RWPE2 (cell line): ENCODE measurements at regions not wholly inside any gene's neighbourhood (a gene's known extent, or its start where the extent isn't known, plus 50 kb on each side); places are given as distances from the start of the nearest gene placed in this dataset.

ENCODE experiments used
- ATAC-seq: fragments of 200-7000 bp; cut with Tn5 transposase; 3 replicates; pipeline ENCODE4 v1.9.1; 2021; ENCODE audit warnings: low read depth
- DNase-seq: peaks from one replicate; pipeline ENCODE4 v3.0.0-alpha.2; 2020; ENCODE audit warnings: low spot score
- H3K27ac ChIP-seq: fragments of 450-650 bp; 2 replicates; pipeline ENCODE4 v1.5.1; 2017; ENCODE audit warnings: mild to moderate bottlenecking; ENCODE audit not compliant: poor library complexity, severe bottlenecking
- H3K27me3 ChIP-seq: fragments of 250-450 bp; sonication (Bioruptor Pico); 2 replicates; pipeline ENCODE4 v1.5.1; 2021; ENCODE audit warnings: mild to moderate bottlenecking, moderate library complexity; ENCODE audit not compliant: insufficient read depth, poor library complexity, severe bottlenecking
- H3K36me3 ChIP-seq: fragments of 250-450 bp; sonication (Bioruptor Pico); 2 replicates; pipeline ENCODE4 v1.5.1; 2020; ENCODE audit warnings: low read depth, mild to moderate bottlenecking, moderate library complexity
- H3K4me1 ChIP-seq: fragments of 250-450 bp; sonication (Bioruptor Pico); 2 replicates; pipeline ENCODE4 v1.5.1; 2021; ENCODE audit warnings: mild to moderate bottlenecking, moderate library complexity; ENCODE audit not compliant: insufficient read depth, poor library complexity, severe bottlenecking
- H3K4me3 ChIP-seq: fragments of 250-450 bp; sonication (Bioruptor Pico); 2 replicates; pipeline ENCODE4 v1.5.1; 2021; ENCODE audit warnings: mild to moderate bottlenecking, moderate library complexity; ENCODE audit not compliant: severe bottlenecking
- H3K9me3 ChIP-seq: fragments of 250-450 bp; sonication (Bioruptor Pico); 2 replicates; pipeline ENCODE4 v1.5.1; 2021; ENCODE audit warnings: mild to moderate bottlenecking, moderate library complexity; ENCODE audit not compliant: severe bottlenecking
- TF ChIP-seq, protein P1 (sequence below): fragments of 450-650 bp; IDR thresholded peaks from one replicate; pipeline ENCODE4 v1.5.1; 2017; ENCODE audit warnings: mild to moderate bottlenecking, moderate library complexity; ENCODE audit not compliant: poor library complexity, severe bottlenecking

DNA sequence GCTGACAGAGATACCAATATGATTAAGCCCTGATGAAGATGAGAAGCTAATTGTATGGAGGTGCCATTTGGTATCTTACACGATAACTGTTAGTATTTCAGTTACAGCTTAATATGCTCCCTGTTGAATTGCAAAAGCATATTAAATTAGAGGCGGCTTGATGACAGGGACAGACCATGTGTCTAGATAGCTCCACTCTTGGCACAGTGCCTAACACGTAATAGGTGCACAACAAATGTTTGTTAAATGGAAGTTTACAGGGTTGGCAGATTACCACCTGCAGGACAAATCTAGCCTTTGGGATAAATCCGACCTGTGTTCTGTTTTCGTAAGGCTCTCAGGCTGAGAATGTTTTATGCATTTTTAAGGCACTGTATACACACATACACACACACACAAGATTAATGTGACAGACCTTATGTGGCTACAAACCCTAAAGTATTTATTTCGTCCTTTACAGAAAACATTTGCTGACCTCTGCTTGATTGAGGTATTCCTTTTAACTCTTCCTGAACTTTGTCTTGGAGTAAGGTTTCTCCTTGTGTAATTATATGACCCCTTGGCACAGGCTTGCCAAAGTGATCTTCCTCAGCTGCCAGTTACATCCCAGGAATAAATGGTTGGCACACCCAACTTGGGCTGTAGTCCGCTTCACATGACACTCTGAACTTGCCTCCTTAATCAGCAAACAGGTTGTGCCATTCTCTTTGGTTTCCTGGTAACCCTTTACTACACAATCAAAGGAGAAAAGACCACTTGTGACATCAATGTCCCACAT is 348.9 kb downstream of the HRH4 start:
- Histone ChIP-seq H3K4me1 (no peaks in the 10 kb centered on the region), H3K27me3 (no peaks in the 10 kb centered on the region), H3K9me3 (no peaks in the 10 kb centered on the region), H3K4me3 (no peak overlapping the region), H3K27ac (no peak overlapping the region), H3K36me3 (no peaks in the 10 kb centered on the region)
- ATAC-seq, result no peak
- no peak for DNase-seq
- TF ChIP-seq, protein P1, sequence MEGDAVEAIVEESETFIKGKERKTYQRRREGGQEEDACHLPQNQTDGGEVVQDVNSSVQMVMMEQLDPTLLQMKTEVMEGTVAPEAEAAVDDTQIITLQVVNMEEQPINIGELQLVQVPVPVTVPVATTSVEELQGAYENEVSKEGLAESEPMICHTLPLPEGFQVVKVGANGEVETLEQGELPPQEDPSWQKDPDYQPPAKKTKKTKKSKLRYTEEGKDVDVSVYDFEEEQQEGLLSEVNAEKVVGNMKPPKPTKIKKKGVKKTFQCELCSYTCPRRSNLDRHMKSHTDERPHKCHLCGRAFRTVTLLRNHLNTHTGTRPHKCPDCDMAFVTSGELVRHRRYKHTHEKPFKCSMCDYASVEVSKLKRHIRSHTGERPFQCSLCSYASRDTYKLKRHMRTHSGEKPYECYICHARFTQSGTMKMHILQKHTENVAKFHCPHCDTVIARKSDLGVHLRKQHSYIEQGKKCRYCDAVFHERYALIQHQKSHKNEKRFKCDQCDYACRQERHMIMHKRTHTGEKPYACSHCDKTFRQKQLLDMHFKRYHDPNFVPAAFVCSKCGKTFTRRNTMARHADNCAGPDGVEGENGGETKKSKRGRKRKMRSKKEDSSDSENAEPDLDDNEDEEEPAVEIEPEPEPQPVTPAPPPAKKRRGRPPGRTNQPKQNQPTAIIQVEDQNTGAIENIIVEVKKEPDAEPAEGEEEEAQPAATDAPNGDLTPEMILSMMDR, result no peak

DNA sequence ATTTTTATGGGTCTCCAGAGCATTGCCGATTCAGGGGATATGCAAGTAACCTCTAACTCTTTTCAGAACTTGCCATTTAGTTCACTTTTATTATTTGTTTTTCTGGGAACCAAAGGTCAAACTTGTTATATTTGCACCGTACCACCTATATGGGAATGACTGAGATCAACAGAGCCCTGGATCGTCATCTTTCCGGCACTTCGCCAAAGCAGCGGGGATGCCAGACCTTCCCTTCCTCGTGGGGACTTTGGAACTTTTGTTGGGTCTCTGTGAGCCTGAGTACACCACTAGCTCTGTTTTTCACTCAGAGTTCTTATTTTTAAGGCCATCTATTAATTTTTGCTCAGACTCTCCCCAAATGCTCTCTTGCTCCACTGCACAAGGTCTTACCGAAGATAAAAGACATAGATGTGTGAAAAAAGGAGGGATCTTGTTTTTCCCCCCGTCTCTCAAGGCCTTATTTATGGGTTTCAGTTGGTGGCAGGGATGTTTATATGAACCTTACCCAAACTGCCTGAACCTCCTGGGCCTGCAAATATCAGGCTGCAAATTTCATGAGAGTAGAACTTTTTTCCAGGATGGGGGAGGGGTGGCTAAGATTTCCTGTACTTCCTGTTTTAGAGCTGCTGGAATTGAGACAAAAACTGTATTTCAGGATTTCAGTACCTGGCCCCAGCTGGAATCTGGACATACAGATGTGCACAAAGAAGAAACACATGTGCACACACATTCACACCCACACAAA is 350.3 kb downstream of the HRH4 start:
- Histone ChIP-seq H3K27me3 (no peaks in the 10 kb centered on the region), H3K27ac (no peak overlapping the region), H3K9me3 (no peaks in the 10 kb centered on the region), H3K36me3 (no peaks in the 10 kb centered on the region), H3K4me3 (no peak overlapping the region), H3K4me1 (no peaks in the 10 kb centered on the region)
- DNase-seq, result no peak
- TF ChIP-seq, protein P1, result no peak
- ATAC-seq, result no peak

DNA sequence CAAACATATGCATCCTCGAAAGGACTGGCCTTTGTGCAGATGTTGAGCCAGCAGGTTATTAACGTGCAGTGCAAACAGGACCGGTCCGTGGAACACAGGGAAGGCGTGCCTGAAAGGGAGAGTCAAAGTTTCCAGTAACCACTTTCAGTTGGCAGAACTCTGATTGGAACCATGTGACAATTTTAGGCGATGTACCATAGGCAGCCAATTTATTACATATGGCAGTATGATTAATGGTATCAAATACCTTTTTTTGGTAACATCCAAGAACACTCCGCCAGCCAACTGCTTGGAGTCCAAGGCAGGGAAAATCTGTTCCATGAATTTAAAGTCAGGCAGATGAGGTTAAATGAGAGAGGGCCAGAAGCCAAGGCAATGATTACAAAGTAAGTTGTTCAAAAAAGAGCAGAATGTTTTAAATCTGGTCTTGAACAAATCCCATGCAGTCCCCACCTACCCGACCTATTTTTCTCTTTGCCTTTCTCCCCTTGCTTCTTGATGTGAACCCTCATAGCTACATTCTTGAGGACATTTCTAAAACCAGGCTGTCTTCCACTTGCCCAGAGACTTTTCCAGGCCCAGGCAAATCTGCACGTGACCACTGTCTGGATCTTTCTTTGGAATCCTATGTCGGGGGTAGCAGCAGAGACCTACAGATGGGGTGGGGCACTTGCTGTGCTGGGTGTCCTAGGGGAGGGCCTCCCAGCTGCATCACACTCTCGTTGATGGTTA is 351.7 kb downstream of the HRH4 start:
- Histone ChIP-seq H3K9me3 (no peaks in the 10 kb centered on the region), H3K4me3 (no peak overlapping the region), H3K36me3 (no peaks in the 10 kb centered on the region), H3K4me1 (no peaks in the 10 kb centered on the region), H3K27ac (no peak overlapping the region), H3K27me3 (no peaks in the 10 kb centered on the region)
- TF ChIP-seq, protein P1, result no peak
- ATAC-seq (no peak), DNase-seq (no peak)

DNA sequence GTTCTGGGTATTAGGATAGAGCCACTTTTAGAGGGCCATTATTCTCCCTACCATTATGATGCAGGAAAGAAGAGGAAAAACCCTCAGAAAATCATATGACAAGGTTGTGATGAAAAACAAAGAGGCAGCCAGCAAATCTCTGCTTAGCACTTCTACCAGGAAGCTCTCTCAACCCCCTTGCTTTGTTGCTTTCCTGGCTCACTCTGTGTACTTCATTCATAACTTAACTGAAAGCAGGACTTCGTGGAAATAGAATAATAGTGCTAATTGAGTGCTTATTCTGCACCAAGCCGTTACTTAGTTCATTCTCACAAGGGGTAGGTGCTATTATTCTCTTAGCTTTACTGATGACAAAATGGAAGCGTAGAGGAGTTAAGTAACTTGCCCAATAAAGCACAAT is 354.1 kb downstream of the HRH4 start:
- Histone ChIP-seq H3K9me3 (no peaks in the 10 kb centered on the region), H3K4me3 (no peak overlapping the region), H3K4me1 (no peaks in the 10 kb centered on the region), H3K36me3 (no peaks in the 10 kb centered on the region), H3K27ac (no peak overlapping the region), H3K27me3 (no peaks in the 10 kb centered on the region)
- no peak for ATAC-seq
- DNase-seq, result no peak
- TF ChIP-seq, protein P1, result no peak
